ENCODE measurements at regions not wholly inside any gene's neighbourhood (a gene's known extent, or its start where the extent isn't known, plus 50 kb on each side); places are given as distances from the start of the nearest gene placed in this dataset.

DNA sequence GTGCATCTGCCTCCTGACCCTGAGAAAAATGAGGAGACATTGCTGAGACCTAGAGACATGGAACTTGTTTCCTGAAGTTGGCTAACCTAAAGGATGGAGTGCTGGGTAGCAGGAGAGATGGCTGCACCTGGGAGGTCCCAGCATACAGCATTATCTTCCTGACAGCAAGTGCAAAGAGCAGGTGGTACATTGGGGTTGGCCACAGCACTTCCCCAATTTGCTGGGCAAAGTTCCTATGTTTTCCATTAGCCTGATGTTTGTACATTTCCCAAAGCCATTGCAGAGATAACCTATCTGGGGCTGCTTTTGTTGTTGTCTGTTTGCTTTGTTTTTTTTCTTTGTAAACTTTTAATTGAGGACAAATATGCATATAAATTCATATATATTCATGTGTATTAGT is 296.7 kb downstream of the HRH4 start:
- Histone ChIP-seq H3K27me3 (no peaks in the 10 kb centered on the region), H3K27ac (replicated peaks in 1 of 4) (no peak overlapping the region), H3K9me3 (peaks cover 0 to 8% (median 6%) of the 10 kb centered on the region in 4 donors), H3K4me3 (no peak overlapping the region), H3K36me3 (no peaks in the 10 kb centered on the region), H3K4me1 (no peaks in the 10 kb centered on the region)
- no peak for DNase-seq (ENCODE audit: extremely low spot score)
- intact Hi-C loops (cut with DNase I) = no loop called here
- TF ChIP-seq, protein P1, sequence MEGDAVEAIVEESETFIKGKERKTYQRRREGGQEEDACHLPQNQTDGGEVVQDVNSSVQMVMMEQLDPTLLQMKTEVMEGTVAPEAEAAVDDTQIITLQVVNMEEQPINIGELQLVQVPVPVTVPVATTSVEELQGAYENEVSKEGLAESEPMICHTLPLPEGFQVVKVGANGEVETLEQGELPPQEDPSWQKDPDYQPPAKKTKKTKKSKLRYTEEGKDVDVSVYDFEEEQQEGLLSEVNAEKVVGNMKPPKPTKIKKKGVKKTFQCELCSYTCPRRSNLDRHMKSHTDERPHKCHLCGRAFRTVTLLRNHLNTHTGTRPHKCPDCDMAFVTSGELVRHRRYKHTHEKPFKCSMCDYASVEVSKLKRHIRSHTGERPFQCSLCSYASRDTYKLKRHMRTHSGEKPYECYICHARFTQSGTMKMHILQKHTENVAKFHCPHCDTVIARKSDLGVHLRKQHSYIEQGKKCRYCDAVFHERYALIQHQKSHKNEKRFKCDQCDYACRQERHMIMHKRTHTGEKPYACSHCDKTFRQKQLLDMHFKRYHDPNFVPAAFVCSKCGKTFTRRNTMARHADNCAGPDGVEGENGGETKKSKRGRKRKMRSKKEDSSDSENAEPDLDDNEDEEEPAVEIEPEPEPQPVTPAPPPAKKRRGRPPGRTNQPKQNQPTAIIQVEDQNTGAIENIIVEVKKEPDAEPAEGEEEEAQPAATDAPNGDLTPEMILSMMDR (IDR thresholded peaks at IDR 0.05) = no peak
- no peak for TF ChIP-seq POLR2AphosphoS5 (IDR thresholded peaks at IDR 0.05)
- TF ChIP-seq EP300 (IDR thresholded peaks at IDR 0.05) = no peak
- no peak for TF ChIP-seq POLR2A (IDR thresholded peaks at IDR 0.05; ENCODE audit: low read depth)

DNA sequence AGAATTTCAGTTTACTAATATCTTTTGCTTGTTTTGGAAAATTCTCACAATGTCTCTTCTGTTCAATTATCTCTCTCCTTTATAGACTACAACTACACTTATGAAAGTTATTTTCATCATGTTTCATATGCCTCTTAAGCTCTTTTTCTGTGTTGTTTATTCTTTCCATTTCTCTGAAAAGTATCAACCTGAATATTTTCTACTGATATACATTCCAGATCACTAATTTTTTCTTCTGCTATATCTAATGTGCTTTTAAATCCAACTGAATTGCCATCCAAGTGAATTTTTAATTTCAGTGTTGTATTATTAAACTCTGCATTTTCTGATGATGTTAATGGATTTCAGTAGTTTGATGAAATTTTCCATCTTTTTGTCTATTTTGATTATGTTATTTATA is 301.3 kb downstream of the HRH4 start:
- intact Hi-C loops (cut with DNase I) = no loop called here

DNA sequence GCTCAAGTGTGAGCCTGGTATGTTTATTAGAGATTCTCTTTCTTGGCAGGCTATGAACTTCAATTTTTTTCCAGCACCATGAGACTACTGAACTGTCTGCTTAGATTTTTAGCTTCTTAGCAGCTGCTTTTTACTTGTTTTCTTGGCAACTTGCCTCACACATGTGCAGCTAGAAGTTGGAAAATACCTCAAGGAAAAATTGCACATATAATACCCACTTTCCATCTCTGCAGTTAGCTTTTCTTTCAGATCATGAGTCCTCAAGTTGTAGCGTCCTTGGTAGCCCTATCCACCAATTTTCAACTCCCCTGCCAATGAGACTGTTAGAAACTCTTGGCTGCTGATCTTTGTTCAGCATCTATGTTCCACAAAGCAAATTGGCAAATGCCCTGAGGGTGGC is 302.1 kb downstream of the HRH4 start:
- intact Hi-C loops (cut with DNase I) = no loop called here
- no peaks in the 10 kb centered on the region for H3K36me3 ChIP-seq
- DNase-seq (ENCODE audit: extremely low spot score) = no peak
- H3K27ac ChIP-seq (replicated peaks in 1 of 4) = no peak overlapping the region
- H3K4me1 ChIP-seq = peaks cover 11 to 22% (median 15%) of the 10 kb centered on the region in 4 donors
- no peaks in the 10 kb centered on the region for H3K27me3 ChIP-seq
- WGBS = 42% methylated on average over 1 of the region's 1 CpG
- TF ChIP-seq POLR2AphosphoS5 (IDR thresholded peaks at IDR 0.05) = no peak
- TF ChIP-seq EP300 (IDR thresholded peaks at IDR 0.05) = no peak
- TF ChIP-seq, protein P1 (IDR thresholded peaks at IDR 0.05) = no peak
- no peak for TF ChIP-seq POLR2A (IDR thresholded peaks at IDR 0.05; ENCODE audit: low read depth)
- H3K9me3 ChIP-seq = peaks cover 0 to 8% (median 6%) of the 10 kb centered on the region in 4 donors
- no peak overlapping the region for H3K4me3 ChIP-seq

More for the DNA sequence above, 301.3 kb downstream of the HRH4 start:
- Histone ChIP-seq H3K36me3 (no peaks in the 10 kb centered on the region), H3K4me3 (no peak overlapping the region), H3K9me3 (peaks cover 0 to 8% (median 6%) of the 10 kb centered on the region in 4 donors), H3K27ac (replicated peaks in 1 of 4) (no peak overlapping the region), H3K4me1 (peaks cover 11 to 22% (median 15%) of the 10 kb centered on the region in 4 donors), H3K27me3 (no peaks in the 10 kb centered on the region)
- TF ChIP-seq, protein P1 (IDR thresholded peaks at IDR 0.05) = no peak
- TF ChIP-seq POLR2A (IDR thresholded peaks at IDR 0.05; ENCODE audit: low read depth) = no peak
- TF ChIP-seq EP300 (IDR thresholded peaks at IDR 0.05) = no peak
- no peak for TF ChIP-seq POLR2AphosphoS5 (IDR thresholded peaks at IDR 0.05)
- DNase-seq (ENCODE audit: extremely low spot score) = no peak

DNA sequence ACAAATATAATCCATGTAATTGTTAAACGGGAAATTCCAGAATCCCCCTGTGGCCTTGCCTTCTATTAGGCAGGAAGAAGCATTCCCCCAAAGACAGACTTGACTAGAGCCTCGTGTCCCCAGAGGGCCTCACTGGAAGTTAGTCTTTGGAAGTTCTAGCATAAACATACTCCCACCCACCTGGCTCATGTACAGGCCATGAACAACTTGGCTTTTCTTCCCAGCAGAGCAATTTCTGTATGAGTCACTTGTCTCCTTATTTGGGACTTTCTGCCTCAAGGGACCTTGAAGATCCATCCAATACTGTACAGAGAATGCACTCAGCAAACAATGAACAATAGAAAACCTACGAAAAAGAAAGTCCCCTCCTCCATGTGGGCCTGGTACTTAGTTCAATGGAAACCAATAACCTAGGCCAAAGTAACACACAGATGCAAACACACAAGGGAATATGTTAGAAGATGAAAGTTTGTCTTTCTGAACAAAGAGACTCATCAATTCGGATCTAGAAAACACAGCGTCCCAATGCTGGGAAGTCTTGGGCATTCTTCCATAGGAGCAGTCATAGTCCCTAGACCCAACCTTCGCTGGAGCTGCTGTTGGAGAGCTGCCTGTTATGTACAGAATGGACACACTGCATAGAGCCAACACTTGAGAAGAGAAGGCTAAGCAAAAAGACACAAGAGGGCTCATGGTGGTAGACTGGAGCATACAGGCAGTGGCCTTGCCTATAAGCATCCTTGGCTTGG is 303.5 kb downstream of the HRH4 start:
- no peak overlapping the region for H3K4me3 ChIP-seq
- 37% methylated on average over 6 of the region's 6 CpGs for WGBS
- H3K9me3 ChIP-seq = peaks cover 0 to 8% (median 6%) of the 10 kb centered on the region in 4 donors
- no peak for DNase-seq (ENCODE audit: extremely low spot score)
- TF ChIP-seq EP300 (IDR thresholded peaks at IDR 0.05) (no peak), POLR2AphosphoS5 (IDR thresholded peaks at IDR 0.05) (no peak), POLR2A (IDR thresholded peaks at IDR 0.05; ENCODE audit: low read depth) (no peak)
- TF ChIP-seq, protein P1 (IDR thresholded peaks at IDR 0.05) = no peak
- H3K36me3 ChIP-seq = no peaks in the 10 kb centered on the region
- no peaks in the 10 kb centered on the region for H3K27me3 ChIP-seq
- peaks cover 11 to 22% (median 15%) of the 10 kb centered on the region in 4 donors for H3K4me1 ChIP-seq
- no peak overlapping the region for H3K27ac ChIP-seq (replicated peaks in 1 of 4)
- intact Hi-C loops (cut with DNase I) = no loop called here
